H1 (cell line): ENCODE measurements at regions not wholly inside any gene's neighbourhood (a gene's known extent, or its start where the extent isn't known, plus 50 kb on each side); places are given as distances from the start of the nearest gene placed in this dataset.

ENCODE experiments used
- CTCF ChIA-PET: fragments of 300-600 bp; sonication (Branson Sonifier 250); formaldehyde crosslinking; loops from one replicate; lab custom pipeline; 2021; ENCODE audit not compliant: partially characterized antibody; lab: Charles Lee
- POLR2A ChIA-PET: fragments of 300-600 bp; sonication (Branson Sonifier 250); formaldehyde crosslinking; loops from one replicate; lab custom pipeline; 2021; ENCODE audit warnings: inconsistent platforms; ENCODE audit not compliant: partially characterized antibody; lab: Charles Lee
- DNase-seq, 2 experiments: peaks; one replicate each; pipeline versions ENCODE4 v3.0.0 to v3.0.0-alpha.2; 2010 to 2022; ENCODE audit warnings: low spot score in 2 of 2, low read depth in 1 of 2, mixed read lengths in 1 of 2
- FAIRE-seq: peaks from 2 replicates; lab custom pipeline; 2011; peaks lifted over from hg19 to GRCh38; lab: Jason Lieb, UNC
- H2AFZ ChIP-seq: 2 replicates; pipeline ENCODE4 v1.8.1; 2012; ENCODE audit warnings: low read length, inconsistent platforms
- H2AK5ac ChIP-seq: 2 replicates; pipeline ENCODE4 v1.6.1; 2013; ENCODE audit warnings: low read depth, low read length
- H2BK120ac ChIP-seq: replicated peaks from 2 replicates; pipeline ENCODE3; 2013; ENCODE audit warnings: low read depth, low read length, inconsistent platforms
- H2BK12ac ChIP-seq: 2 replicates; pipeline ENCODE4 v1.6.1; 2013; ENCODE audit warnings: low read depth, low read length
- H2BK15ac ChIP-seq: 2 replicates; pipeline ENCODE4 v1.6.1; 2013; ENCODE audit warnings: low read length
- H2BK20ac ChIP-seq: 2 replicates; pipeline ENCODE4 v1.6.1; 2013; ENCODE audit warnings: low read length
- H2BK5ac ChIP-seq: 2 replicates; pipeline ENCODE4 v1.6.1; 2013; ENCODE audit warnings: low read depth, low read length
- H3K14ac ChIP-seq: 2 replicates; pipeline ENCODE4 v1.6.1; 2013; ENCODE audit warnings: inconsistent platforms; ENCODE audit not compliant: insufficient read length
- H3K18ac ChIP-seq: 2 replicates; pipeline ENCODE4 v1.6.1; 2013; ENCODE audit warnings: low read length; ENCODE audit errors: extremely low read depth
- H3K23ac ChIP-seq: 2 replicates; pipeline ENCODE4 v1.6.1; 2013; ENCODE audit warnings: inconsistent platforms; ENCODE audit not compliant: insufficient read length
- H3K23me2 ChIP-seq: 2 replicates; pipeline ENCODE4 v1.6.1; 2013; ENCODE audit warnings: low read depth, low read length
- H3K27ac ChIP-seq: 2 replicates; pipeline ENCODE4 v1.6.1; 2011; ENCODE audit warnings: low read depth, low read length, inconsistent platforms
- H3K27me3 ChIP-seq, 4 experiments: replicated peaks in 1 of 4; 1 replicate in 1 of 4; 2 replicates in 3 of 4; pipeline versions ENCODE4 v1.6.1 to v1.8.1; 2011 to 2013; ENCODE audit warnings: low read length in 3 of 4, mild to moderate bottlenecking in 3 of 4, inconsistent platforms in 2 of 4, mixed read lengths in 2 of 4, moderate library complexity in 1 of 4; ENCODE audit not compliant: control insufficient read depth in 3 of 4, insufficient read depth in 3 of 4; ENCODE audit errors: extremely low read depth in 1 of 4
- H3K36me3 ChIP-seq, 4 experiments: 2 replicates each; pipeline versions ENCODE4 v1.6.1 to v1.8.1; 2011 to 2013; ENCODE audit warnings: mild to moderate bottlenecking in 4 of 4, low read length in 3 of 4, moderate library complexity in 2 of 4, control low read depth in 1 of 4, inconsistent platforms in 1 of 4; ENCODE audit not compliant: insufficient read depth in 4 of 4, control insufficient read depth in 2 of 4
- H3K4ac ChIP-seq: replicated peaks from 2 replicates; pipeline ENCODE3; 2013; ENCODE audit warnings: low read length, low read depth, mixed read lengths, inconsistent platforms; ENCODE audit not compliant: insufficient read length
- H3K4me1 ChIP-seq, 4 experiments: replicated peaks in 1 of 4; 1 replicate in 1 of 4; 2 replicates in 3 of 4; pipeline versions ENCODE4 v1.6.1 to v1.8.1; 2011 to 2013; ENCODE audit warnings: low read length in 3 of 4, inconsistent platforms in 2 of 4, mixed read lengths in 1 of 4; ENCODE audit not compliant: insufficient read depth in 4 of 4, control insufficient read depth in 3 of 4
- H3K4me2 ChIP-seq, 2 experiments: 2 replicates each; pipeline versions ENCODE4 v1.6.1 to v1.8.1; 2011 to 2013; ENCODE audit warnings: low read depth in 2 of 2, low read length in 2 of 2, control low read depth in 1 of 2, inconsistent platforms in 1 of 2, mild to moderate bottlenecking in 1 of 2; ENCODE audit not compliant: insufficient read depth in 1 of 2
- H3K4me3 ChIP-seq, 4 experiments: fragments of 200-600, 300-600 bp in 1 of 4; sonication (generic), shearing (Covaris generic), sonication (Bioruptor Twin) in 1 of 4; 2 replicates each; pipeline versions ENCODE4 v1.5.1 to v1.8.1; 2011 to 2016; ENCODE audit warnings: low read length in 4 of 4, low read depth in 3 of 4, control low read depth in 2 of 4, inconsistent platforms in 2 of 4, mild to moderate bottlenecking in 2 of 4, mixed read lengths in 1 of 4, moderate library complexity in 1 of 4; ENCODE audit not compliant: insufficient read depth in 2 of 4; ENCODE audit errors: extremely low read depth in 1 of 4
- H3K56ac ChIP-seq: replicated peaks from 2 replicates; pipeline ENCODE3; 2013; ENCODE audit warnings: low read depth, mild to moderate bottlenecking, mixed read lengths, low read length, inconsistent platforms; ENCODE audit not compliant: insufficient read length
- H3K79me1 ChIP-seq: 2 replicates; pipeline ENCODE4 v1.6.1; 2013; ENCODE audit warnings: low read depth, low read length, control low read depth
- H3K79me2 ChIP-seq, 2 experiments: 2 replicates each; pipeline versions ENCODE4 v1.6.1 to v1.8.1; 2012 to 2013; ENCODE audit warnings: low read length in 2 of 2, mild to moderate bottlenecking in 2 of 2, inconsistent platforms in 1 of 2; ENCODE audit not compliant: insufficient read depth in 2 of 2, control insufficient read depth in 1 of 2
- H3K9ac ChIP-seq, 4 experiments: replicated peaks in 1 of 4; 1 replicate in 1 of 4; 2 replicates in 3 of 4; pipeline versions ENCODE4 v1.6.1 to v1.8.1; 2011 to 2013; ENCODE audit warnings: low read depth in 3 of 4, low read length in 3 of 4, control low read depth in 2 of 4, mild to moderate bottlenecking in 2 of 4, moderate library complexity in 2 of 4, inconsistent platforms in 1 of 4; ENCODE audit errors: extremely low read depth in 1 of 4
- H3K9me3 ChIP-seq, 2 experiments: 2 replicates each; pipeline versions ENCODE4 v1.6.1 to v1.8.1; 2012 to 2013; ENCODE audit warnings: mild to moderate bottlenecking in 2 of 2, moderate library complexity in 2 of 2, control low read depth in 1 of 2, inconsistent platforms in 1 of 2, low read depth in 1 of 2, low read length in 1 of 2, mixed read lengths in 1 of 2; ENCODE audit not compliant: insufficient read depth in 2 of 2
- H4K20me1 ChIP-seq, 2 experiments: replicated peaks in 1 of 2; 2 replicates each; pipeline versions ENCODE3 to v1.8.1; 2011 to 2013; ENCODE audit warnings: inconsistent platforms in 2 of 2, low read length in 2 of 2, mild to moderate bottlenecking in 1 of 2; ENCODE audit not compliant: insufficient read depth in 2 of 2, control insufficient read depth in 1 of 2
- H4K5ac ChIP-seq: 2 replicates; pipeline ENCODE4 v1.6.1; 2013; ENCODE audit warnings: low read length, low read depth, mixed read lengths, inconsistent platforms; ENCODE audit not compliant: insufficient read length
- H4K8ac ChIP-seq: 2 replicates; pipeline ENCODE4 v1.8.0; 2013; ENCODE audit warnings: mild to moderate bottlenecking, moderate library complexity, low read length, inconsistent platforms; ENCODE audit not compliant: insufficient read depth; ENCODE audit errors: extremely low read depth
- H4K91ac ChIP-seq: replicated peaks from 2 replicates; pipeline ENCODE3; 2013; ENCODE audit warnings: low read length, mixed read lengths, inconsistent platforms; ENCODE audit not compliant: insufficient read length
- BACH1 ChIP-seq: IDR thresholded peaks from 2 replicates; pipeline ENCODE4 v1.6.1; 2012; ENCODE audit warnings: low read length, improper control_type of control experiment
- BRCA1 ChIP-seq: IDR thresholded peaks from 2 replicates; pipeline ENCODE4 v1.6.1; 2012; ENCODE audit warnings: low read depth, low read length, improper control_type of control experiment
- CHD1 ChIP-seq: IDR thresholded peaks from 2 replicates; pipeline ENCODE4 v1.6.1; 2012; ENCODE audit warnings: low read depth, low read length, improper control_type of control experiment
- EZH2 ChIP-seq: fragments of 200-600 bp; sonication (generic); IDR thresholded peaks from 2 replicates; pipeline ENCODE4 v1.7.1; 2012; ENCODE audit warnings: low read depth, mild to moderate bottlenecking, moderate library complexity, low read length, inconsistent platforms; ENCODE audit not compliant: severe bottlenecking
- RFX5 ChIP-seq: IDR thresholded peaks from 2 replicates; pipeline ENCODE4 v1.6.1; 2011; ENCODE audit warnings: low read depth, low read length, improper control_type of control experiment, borderline replicate concordance
- RNF2 ChIP-seq: fragments of 200-900, 300-1000 bp; sonication (generic); IDR thresholded peaks from 2 replicates; pipeline ENCODE4 v1.7.1; 2016; ENCODE audit warnings: borderline replicate concordance, low read depth, mild to moderate bottlenecking, antibody characterized with exemption, low read length; ENCODE audit not compliant: poor library complexity, severe bottlenecking; ENCODE audit errors: missing control alignments
- SUZ12 ChIP-seq: fragments of 200-600 bp; sonication (generic); IDR thresholded peaks from 2 replicates; pipeline ENCODE4 v1.6.1; 2012; ENCODE audit warnings: mild to moderate bottlenecking, inconsistent platforms, low read length, moderate library complexity, mixed read lengths
- TAF7 ChIP-seq: optimal IDR thresholded peaks from 2 replicates; pipeline ENCODE3; 2011; ENCODE audit warnings: low read depth, mild to moderate bottlenecking, inconsistent platforms, low read length, moderate library complexity, borderline replicate concordance
- TBP ChIP-seq: IDR thresholded peaks from 2 replicates; pipeline ENCODE4 v1.6.1; 2011; ENCODE audit warnings: low read depth, low read length, improper control_type of control experiment
- TEAD4 ChIP-seq: IDR thresholded peaks from 2 replicates; pipeline ENCODE4 v1.6.1; 2012; ENCODE audit warnings: low read depth, low read length, inconsistent platforms, mixed read lengths
- YY1 ChIP-seq: IDR thresholded peaks from 2 replicates; pipeline ENCODE4 v1.6.1; 2011; ENCODE audit warnings: low read depth, mild to moderate bottlenecking, low read length
- WGBS, 2 experiments: shearing (Covaris generic) in 1 of 2; methylation state at CpG; one replicate each; pipeline versions ENCODE4 v1.1.6 to v1.1.7; 2013 to 2015; ENCODE audit warnings: low lambda C conversion rate in 2 of 2, mixed read lengths in 2 of 2, inconsistent platforms in 1 of 2, low coverage in 1 of 2, missing lambda C conversion rate in 1 of 2; ENCODE audit not compliant: insufficient replicate concordance in 2 of 2, insufficient coverage in 1 of 2, insufficient read length in 1 of 2; ENCODE audit errors: extremely low coverage in 1 of 2, missing lambda C conversion rate in 1 of 2; 5-methylcytosine and 5-hydroxymethylcytosine counted together
- TF ChIP-seq, protein P1 (sequence below), 3 experiments: IDR thresholded peaks; 1 replicate in 2 of 3; 2 replicates in 1 of 3; pipeline versions ENCODE4 v1.5.1 to v1.6.1; 2011; ENCODE audit warnings: low read length in 3 of 3, mild to moderate bottlenecking in 3 of 3, inconsistent platforms in 2 of 3, low read depth in 1 of 3, moderate library complexity in 1 of 3; ENCODE audit not compliant: insufficient read depth in 1 of 3; ENCODE audit errors: control extremely low read depth in 1 of 3

DNA sequence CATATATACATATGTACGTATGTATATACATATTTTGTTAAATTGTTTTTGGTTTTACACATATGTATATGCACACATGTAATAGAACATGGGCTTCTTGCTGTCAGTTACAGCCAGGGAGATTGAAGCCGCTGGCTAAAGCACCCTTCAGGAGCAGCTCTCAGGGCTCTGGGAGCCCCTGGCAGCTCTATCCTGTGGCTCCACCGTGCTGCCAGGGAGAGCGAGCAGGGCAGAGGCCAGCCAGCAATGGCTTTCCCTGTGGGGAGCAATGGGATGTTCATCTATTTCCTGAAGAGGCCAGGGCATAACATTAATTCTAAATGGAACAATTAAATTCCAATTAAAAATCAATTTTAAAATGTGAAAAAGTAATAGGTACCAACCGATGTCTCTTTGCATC, 102.9 kb downstream of the PSMG1 start:
- H2AK5ac ChIP-seq, result no peak overlapping the region
- no peaks in the 10 kb centered on the region for H3K79me2 ChIP-seq
- H3K23ac ChIP-seq, result no peak overlapping the region
- H2BK120ac ChIP-seq, result no peak overlapping the region
- no peak overlapping the region for H3K4ac ChIP-seq
- no peak overlapping the region for H3K14ac ChIP-seq
- H4K91ac ChIP-seq, result no peak overlapping the region
- 0 out of 2 replicates have a peak, but pooled peaks cover 2% of the 10 kb centered on the region for H3K23me2 ChIP-seq
- ChIA-PET POLR2A (no interaction called here), CTCF (interaction anchor here (0.5 to 2.3 kb wide), 3 partner anchors 42 to 592 kb away, joined by 3 to 7 read pairs (median 3); no protein-coding TSS in a partner anchor)
- H2AFZ ChIP-seq, result no peak overlapping the region
- no peak overlapping the region for H2BK5ac ChIP-seq
- H3K18ac ChIP-seq, result no peak overlapping the region
- H3K4me3 ChIP-seq, result no peak overlapping the region
- H3K79me1 ChIP-seq, result no peaks in the 10 kb centered on the region
- H3K9me3 ChIP-seq, result peaks cover 0 to 3% of the 10 kb centered on the region in 2 experiments; a peak in 1 of 4 replicates
- DNase-seq (no peak), FAIRE-seq (no peak)
- no peak overlapping the region for H2BK20ac ChIP-seq
- H3K27ac ChIP-seq, result no peak overlapping the region
- H3K56ac ChIP-seq, result no peak overlapping the region
- H2BK15ac ChIP-seq, result no peak overlapping the region
- WGBS, 2 experiments, result 94% methylated on average over 5 of the region's 5 CpGs; no CpG with 5 or more reads in 1 of the 2 experiments
- H2BK12ac ChIP-seq, result no peak overlapping the region
- H4K5ac ChIP-seq, result no peak overlapping the region
- no peak overlapping the region for H3K9ac ChIP-seq
- H4K20me1 ChIP-seq, result no peaks in the 10 kb centered on the region
- no peak overlapping the region for H3K4me2 ChIP-seq
- peaks cover 0 to 6% (median 4%) of the 10 kb centered on the region in 4 experiments; a peak in 6 of 7 replicates for H3K4me1 ChIP-seq
- peaks cover 0 to 5% (median 0%) of the 10 kb centered on the region in 4 experiments; a peak in 4 of 7 replicates for H3K27me3 ChIP-seq
- no peaks in the 10 kb centered on the region for H3K36me3 ChIP-seq
- no peak overlapping the region for H4K8ac ChIP-seq
- no peak for TF ChIP-seq TAF7
- TF ChIP-seq BRCA1, result no peak
- no peak for TF ChIP-seq RFX5
- TF ChIP-seq CHD1, result no peak
- TF ChIP-seq TEAD4, result no peak
- no peak for TF ChIP-seq SUZ12
- TF ChIP-seq EZH2, result no peak
- TF ChIP-seq, protein P1, sequence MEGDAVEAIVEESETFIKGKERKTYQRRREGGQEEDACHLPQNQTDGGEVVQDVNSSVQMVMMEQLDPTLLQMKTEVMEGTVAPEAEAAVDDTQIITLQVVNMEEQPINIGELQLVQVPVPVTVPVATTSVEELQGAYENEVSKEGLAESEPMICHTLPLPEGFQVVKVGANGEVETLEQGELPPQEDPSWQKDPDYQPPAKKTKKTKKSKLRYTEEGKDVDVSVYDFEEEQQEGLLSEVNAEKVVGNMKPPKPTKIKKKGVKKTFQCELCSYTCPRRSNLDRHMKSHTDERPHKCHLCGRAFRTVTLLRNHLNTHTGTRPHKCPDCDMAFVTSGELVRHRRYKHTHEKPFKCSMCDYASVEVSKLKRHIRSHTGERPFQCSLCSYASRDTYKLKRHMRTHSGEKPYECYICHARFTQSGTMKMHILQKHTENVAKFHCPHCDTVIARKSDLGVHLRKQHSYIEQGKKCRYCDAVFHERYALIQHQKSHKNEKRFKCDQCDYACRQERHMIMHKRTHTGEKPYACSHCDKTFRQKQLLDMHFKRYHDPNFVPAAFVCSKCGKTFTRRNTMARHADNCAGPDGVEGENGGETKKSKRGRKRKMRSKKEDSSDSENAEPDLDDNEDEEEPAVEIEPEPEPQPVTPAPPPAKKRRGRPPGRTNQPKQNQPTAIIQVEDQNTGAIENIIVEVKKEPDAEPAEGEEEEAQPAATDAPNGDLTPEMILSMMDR (IDR thresholded peaks at IDR 0.05; ENCODE audit: control extremely low read depth in 1 of 3, insufficient read depth in 1 of 3, low read depth in 1 of 3, low read length in 3 of 3), result no peak
- TF ChIP-seq YY1, result no peak
- TF ChIP-seq RNF2, result no peak
- TF ChIP-seq BACH1, result no peak
- no peak for TF ChIP-seq TBP
